Thyroid gland (tissue), 4 donors: ENCODE measurements at regions not wholly inside any gene's neighbourhood (a gene's known extent, or its start where the extent isn't known, plus 50 kb on each side); places are given as distances from the start of the nearest gene placed in this dataset.

Experiments used
- CTCF ChIP-seq, 6 experiments: fragments of 200-600 bp in 3 of 6; fragments of 450-650 bp in 3 of 6; sonication (generic) in 3 of 6; IDR thresholded peaks; one replicate each; pipeline ENCODE4 v1.5.1; 2016 to 2019; ENCODE audit warnings: antibody characterized with exemption in 6 of 6, mild to moderate bottlenecking in 2 of 6, inconsistent platforms in 1 of 6, moderate library complexity in 1 of 6
- POLR2A ChIP-seq, 2 donors: fragments of 450-650 bp; IDR thresholded peaks; one replicate each; pipeline ENCODE4 v1.6.1; 2017; ENCODE audit warnings: antibody characterized with exemption in 2 of 2, mild to moderate bottlenecking in 2 of 2, moderate library complexity in 1 of 2

GRCh38 chr1:57868908-57869307 is 445.0 kb upstream of the DAB1 start:
- no peak for TF ChIP-seq CTCF (IDR thresholded peaks at IDR 0.05)
- no peak for TF ChIP-seq POLR2A (IDR thresholded peaks at IDR 0.05)
